GM18517 (cell line): ENCODE measurements at regions not wholly inside any gene's neighbourhood (a gene's known extent, or its start where the extent isn't known, plus 50 kb on each side); places are given as distances from the start of the nearest gene placed in this dataset.
"Not testable (repeated sequence)": the region's sequence is repeated elsewhere in the genome, so short reads cannot be mapped to it uniquely, and the experiment has no call there.

Source experiments
- ATAC-seq: cut with Tn5 transposase; IDR thresholded peaks from one replicate; pipeline ENCODE4 v1.9.1; 2021; ENCODE audit warnings: mild to moderate bottlenecking, moderate library complexity; ENCODE audit not compliant: unreplicated experiment

DNA sequence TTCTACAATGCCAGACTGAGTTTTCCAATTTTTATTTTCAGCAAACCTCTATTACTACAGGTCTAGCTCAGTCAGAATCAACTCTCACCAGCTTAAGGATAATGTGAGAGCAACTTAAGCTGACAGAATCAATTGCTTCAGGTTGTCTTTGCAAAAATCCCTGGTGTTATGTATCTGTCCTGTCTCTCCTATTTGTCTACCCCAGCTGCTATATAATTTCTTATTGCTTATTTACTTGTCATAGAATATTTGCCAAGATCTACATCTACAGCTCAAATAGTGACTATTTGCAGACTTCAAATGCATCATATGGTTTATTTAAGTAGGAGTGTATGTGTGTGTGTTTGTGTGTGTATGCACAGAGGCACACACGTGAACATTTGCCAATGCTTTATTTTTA is 54.1 kb downstream of the FOXG1 start:
- ATAC-seq: no peak

GRCh38 chr14:28821993-28822392 is 55.4 kb downstream of the FOXG1 start:
- no peak for ATAC-seq

- ATAC-seq: no peak
These were observed 56.7 kb downstream of the FOXG1 start for GRCh38 chr14:28823245-28823644.

DNA sequence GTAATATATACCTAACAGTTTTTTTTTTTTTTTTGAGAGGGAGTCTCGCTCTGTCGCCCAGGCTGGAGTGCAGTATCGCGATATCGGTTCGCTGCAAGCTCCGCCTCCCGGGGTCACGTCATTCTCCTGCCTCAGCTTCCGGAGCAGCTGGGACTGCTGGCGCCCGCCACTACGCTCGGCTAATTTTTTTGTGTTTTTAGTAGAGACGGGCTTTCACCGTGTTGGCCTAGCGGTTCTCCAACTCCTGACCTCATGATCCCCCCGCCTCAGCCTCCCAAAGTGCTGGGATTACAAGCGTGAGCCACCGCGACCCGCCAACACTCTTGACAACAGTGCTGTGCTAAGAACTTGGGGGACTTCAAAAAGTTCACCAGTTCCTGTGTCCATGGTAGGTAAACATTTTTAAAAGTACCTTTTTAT is 63.5 kb downstream of the FOXG1 start:
- no peak for ATAC-seq

GRCh38 chr14:28831126-28831525 is 64.5 kb downstream of the FOXG1 start:
- peak; percentile 90 for ATAC-seq

DNA sequence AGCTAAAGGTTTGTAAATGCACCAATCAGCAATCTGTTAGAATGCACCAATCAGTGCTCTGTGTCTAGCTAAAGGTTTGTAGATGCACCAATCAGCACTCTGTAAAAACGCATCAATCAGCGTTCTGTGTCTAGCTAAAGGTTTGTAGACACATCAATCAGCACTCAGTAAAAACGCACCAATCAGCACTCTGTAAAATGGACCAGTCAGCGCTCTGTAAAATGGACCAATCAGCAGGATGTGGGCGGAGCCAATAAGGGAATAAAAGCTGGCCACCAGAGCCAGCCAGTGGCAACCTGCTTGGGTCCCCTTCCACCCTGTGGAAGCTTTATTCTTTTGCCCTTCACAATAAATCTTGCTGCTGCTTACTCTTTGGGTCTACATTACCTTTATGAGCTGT is 76.0 kb downstream of the FOXG1 start:
- ATAC-seq: not testable (repeated sequence)

GRCh38 chr14:28867571-28867970 is 101.0 kb downstream of the FOXG1 start:
- no peak for ATAC-seq

- no peak for ATAC-seq
These were observed 103.5 kb downstream of the FOXG1 start for GRCh38 chr14:28870033-28870564.

DNA sequence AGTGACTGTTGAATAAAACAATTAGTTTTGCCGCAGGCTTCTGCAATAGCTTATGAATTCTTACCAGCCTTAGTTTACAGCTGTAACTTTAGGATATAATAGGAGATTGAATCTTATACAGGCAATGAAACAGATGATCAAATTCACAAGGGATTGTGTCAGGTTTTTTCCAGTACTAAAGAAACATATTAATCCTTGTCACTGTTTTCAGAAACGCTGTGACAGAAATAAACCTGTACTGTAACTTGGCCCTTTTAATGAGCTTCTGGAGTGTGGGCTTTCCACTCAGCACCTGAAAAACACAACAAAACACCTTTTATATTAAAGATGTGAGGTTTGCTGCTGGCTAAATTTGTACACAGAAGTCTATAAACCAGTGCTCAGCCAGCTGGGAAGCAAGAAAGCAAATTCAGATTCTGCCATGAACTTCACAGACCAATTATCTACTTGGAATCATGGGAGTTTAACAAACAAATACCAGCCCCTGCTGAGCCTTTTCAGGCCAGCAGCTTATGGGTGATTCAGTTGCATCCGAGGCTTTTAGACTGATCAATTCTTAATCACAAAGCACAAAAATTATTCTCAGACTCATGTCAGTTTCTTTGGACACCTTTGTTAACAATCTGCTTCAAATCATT is 109.5 kb downstream of the FOXG1 start:
- ATAC-seq: no peak

- no peak for ATAC-seq
These were observed 110.0 kb downstream of the FOXG1 start for GRCh38 chr14:28876572-28876945.

DNA sequence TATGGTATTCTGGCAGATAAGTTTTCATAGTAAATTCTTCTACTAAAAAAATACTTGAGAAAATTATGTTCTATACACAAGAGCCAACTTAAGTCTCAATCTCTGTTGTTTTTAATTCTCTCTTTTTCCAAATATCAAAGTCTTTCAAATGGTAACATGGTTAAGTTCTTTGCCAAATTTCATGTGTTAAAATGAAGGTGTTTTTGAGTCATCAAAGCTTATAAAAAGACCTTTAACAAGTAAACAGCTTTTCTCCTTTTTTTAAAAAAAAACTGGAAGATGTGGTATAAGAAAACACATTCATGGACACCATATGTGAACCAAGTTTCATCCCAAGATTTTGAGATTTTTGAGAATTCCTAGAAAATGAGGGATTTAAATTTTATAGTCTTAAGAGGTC is 111.3 kb downstream of the FOXG1 start:
- ATAC-seq: no peak

DNA sequence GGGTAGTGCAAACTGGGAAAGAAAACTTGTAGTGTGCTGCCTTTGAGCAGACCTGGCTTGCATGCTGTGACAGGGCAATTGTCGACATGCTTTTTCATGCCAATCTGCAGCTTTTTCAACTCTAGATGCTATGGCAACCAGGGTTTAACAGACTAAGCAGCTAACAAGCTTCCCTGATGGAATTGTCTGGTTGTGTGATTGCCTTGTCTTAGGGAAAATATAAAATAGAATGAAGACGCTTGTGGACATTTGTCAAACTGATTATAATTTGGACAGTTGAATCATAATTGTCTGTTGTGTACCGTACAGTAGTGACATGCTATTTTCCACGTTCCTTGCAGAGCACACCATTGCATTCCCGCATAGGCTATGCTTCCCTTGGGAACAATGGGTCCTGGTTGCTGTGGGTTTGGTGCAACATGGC is 113.0 kb downstream of the FOXG1 start:
- no peak for ATAC-seq

- no peak for ATAC-seq
These were observed 120.4 kb downstream of the FOXG1 start for GRCh38 chr14:28886940-28887339.

DNA sequence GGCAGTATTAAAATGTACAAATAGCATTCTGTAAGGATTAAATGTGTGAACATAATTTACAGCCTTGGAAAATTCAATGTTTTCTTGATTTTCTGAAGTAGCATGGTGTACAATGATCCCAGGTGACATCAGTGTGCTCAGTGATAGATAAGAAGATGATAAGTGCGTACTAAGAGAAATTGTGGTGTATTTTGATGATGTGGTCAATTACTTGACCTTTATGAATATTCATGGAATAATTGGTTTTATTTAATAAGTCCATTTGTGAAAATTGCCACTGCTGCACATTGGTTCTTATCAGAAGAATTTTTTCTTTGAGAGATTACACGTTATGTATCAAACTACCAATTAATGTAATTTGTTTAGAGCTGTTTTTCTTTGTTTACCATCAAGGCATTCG is 128.8 kb downstream of the FOXG1 start:
- ATAC-seq: no peak

DNA sequence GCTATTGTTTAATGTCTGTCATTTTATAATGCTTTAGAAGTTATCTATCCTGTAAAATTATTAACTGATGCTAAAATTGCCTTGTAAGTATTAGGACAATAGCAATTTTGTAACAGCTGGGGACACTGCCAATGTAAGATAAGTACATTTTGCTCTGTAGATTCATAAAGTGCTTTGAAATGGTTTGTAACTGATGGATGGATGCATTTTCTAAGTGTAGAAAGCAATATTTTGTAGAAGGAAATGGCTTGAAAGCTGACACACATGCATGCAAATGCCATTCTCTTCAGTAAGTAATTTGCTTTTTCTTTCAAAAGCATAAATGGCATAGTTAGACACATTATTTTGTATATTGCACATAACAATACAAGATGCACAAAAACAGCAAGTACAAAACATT is 129.8 kb downstream of the FOXG1 start:
- ATAC-seq: no peak

GRCh38 chr14:28901631-28902030 is 135.0 kb downstream of the FOXG1 start:
- no peak for ATAC-seq

DNA sequence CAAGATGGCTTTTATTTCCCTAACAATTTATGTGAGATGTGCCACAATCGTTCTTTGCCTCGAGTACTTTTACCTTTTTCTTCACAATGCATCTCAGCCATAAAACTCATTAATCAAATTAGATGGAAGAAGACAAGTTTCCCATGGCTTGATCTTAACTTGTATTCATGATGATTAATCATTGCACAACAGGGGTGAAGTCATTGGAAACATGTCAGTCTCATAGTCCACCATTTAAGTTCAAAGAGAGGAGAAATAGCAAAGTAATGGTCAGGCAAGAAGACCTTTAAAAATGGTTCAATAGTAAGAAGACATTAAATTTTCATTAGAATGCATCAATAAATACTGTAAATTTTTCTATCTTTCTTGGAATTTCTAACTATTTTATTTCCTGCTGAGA is 136.3 kb downstream of the FOXG1 start:
- ATAC-seq: no peak

DNA sequence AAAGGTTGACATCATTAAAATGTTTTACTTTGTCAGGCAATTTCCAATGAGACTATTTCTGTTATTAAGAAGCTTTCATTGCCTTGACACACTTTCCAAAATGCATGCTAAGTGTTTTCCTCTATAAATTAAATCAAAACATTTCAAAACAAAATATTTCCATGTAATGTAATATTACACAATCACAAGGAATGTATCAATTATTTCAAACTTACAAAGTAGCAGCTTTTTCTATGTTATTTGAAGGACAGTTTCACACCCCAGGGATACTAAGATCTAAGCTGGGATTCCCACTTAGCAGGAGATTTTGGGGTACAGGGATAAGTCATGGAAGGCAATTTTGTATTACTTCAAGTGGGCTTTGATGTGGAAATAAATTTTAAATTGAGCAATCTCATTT is 144.9 kb downstream of the FOXG1 start:
- no peak for ATAC-seq

GRCh38 chr14:28913056-28913455 is 146.5 kb downstream of the FOXG1 start:
- ATAC-seq: no peak

GRCh38 chr14:28926122-28926521 is 159.5 kb downstream of the FOXG1 start:
- no peak for ATAC-seq

- no peak for ATAC-seq
These were observed 165.4 kb downstream of the FOXG1 start for GRCh38 chr14:28931999-28932398.

- ATAC-seq: no peak
These were observed 170.0 kb downstream of the FOXG1 start for GRCh38 chr14:28936601-28937000.

- no peak for ATAC-seq
These were observed 175.2 kb downstream of the FOXG1 start for GRCh38 chr14:28941758-28942157.
